ENCODE measurements at regions not wholly inside any gene's neighbourhood (a gene's known extent, or its start where the extent isn't known, plus 50 kb on each side); places are given as distances from the start of the nearest gene placed in this dataset.

DNA sequence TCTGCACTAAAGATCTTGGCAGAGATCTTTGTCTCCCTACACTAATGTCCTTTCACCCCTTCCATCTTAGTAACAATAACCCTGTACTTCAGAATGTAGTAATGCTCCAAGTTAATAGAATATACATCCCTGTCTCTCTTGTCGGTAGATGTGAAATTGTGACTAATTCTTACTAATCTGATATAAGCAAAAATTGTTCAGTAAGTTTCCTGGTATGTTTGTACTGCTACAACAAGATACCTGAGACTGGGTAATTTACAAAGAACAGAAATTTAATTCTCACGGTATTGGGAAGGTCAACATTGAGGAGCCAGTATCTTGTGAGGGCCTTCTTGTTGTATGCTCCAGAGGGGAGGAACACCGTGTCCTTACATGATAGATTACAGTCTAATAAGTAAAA is 1686.6 kb upstream of the CDH9 start:
- ChIA-PET CTCF (no interaction called here), POLR2A (ENCODE audit: low non-redundant PET) (no interaction called here)
- DNase-seq (ENCODE audit: low spot score), result no peak
- TF ChIP-seq, protein P1, sequence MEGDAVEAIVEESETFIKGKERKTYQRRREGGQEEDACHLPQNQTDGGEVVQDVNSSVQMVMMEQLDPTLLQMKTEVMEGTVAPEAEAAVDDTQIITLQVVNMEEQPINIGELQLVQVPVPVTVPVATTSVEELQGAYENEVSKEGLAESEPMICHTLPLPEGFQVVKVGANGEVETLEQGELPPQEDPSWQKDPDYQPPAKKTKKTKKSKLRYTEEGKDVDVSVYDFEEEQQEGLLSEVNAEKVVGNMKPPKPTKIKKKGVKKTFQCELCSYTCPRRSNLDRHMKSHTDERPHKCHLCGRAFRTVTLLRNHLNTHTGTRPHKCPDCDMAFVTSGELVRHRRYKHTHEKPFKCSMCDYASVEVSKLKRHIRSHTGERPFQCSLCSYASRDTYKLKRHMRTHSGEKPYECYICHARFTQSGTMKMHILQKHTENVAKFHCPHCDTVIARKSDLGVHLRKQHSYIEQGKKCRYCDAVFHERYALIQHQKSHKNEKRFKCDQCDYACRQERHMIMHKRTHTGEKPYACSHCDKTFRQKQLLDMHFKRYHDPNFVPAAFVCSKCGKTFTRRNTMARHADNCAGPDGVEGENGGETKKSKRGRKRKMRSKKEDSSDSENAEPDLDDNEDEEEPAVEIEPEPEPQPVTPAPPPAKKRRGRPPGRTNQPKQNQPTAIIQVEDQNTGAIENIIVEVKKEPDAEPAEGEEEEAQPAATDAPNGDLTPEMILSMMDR (conservative IDR thresholded peaks at IDR 0.05; ENCODE audit: low read depth), result no peak
- no peak overlapping the region for H3K27ac ChIP-seq

DNA sequence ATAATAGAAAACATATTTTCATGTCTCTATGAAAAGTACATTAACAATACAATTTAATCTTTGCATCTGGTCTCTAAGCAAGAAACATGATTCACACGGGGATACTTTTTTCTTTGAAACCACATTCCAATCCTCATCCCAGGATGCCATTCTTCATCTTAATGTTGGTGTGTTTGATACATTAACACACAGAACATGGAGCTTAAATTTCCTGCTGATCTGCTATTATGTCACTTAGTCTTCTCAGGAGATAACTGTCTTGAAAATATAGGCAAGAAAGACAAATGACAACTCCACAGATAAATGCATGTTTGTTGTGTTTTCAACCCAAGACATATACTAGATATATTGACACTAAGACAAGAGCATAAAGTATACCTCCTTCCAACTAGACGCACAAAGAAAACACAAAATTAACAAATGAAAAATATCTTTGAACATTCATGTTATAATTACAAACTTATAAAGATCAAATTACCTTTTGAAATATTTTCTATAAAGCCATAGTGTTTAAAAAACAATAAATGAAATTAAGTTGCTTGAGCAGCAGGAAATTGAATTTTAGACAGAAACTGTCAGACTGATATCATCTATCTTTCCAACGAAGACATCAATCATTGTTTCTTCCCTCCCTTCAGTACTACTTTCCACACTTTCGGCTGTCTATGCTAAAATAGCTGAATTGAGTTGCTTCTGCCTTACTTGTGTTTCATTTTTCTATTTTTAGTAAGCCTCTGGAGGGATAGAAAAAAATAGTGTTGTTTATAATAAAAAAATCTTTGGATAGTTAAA is 1676.7 kb upstream of the CDH9 start:
- TF ChIP-seq, protein P1 (conservative IDR thresholded peaks at IDR 0.05; ENCODE audit: low read depth), result no peak
- ChIA-PET POLR2A (ENCODE audit: low non-redundant PET) (no interaction called here), CTCF (no interaction called here)
- H3K27ac ChIP-seq, result no peak overlapping the region
- no peak for DNase-seq (ENCODE audit: low spot score)

DNA sequence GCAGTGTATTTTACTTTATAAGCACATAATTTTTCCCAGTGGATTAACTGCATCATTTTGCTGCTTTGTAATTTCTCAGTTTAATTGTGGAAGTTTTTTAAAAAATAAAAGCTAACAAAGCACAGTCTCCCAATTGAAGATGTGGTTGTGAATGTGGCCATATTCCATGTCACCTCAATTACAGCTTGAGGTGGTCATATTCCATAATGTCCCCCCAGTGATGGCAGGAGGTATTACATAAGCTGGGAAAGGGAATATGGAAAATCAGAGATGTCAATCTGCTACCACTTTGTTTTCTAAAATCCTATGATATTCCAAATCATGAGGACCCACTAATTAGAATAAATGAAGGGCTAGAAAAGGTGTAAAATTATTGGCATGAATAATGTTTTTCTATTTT is 1672.0 kb upstream of the CDH9 start:
- DNase-seq (ENCODE audit: low spot score), result peak; percentile 6
- TF ChIP-seq, protein P1 (conservative IDR thresholded peaks at IDR 0.05; ENCODE audit: low read depth), result 0 out of 2 replicates have a peak, but pooled peaks have one; percentile 10
- ChIA-PET CTCF (no interaction called here), POLR2A (ENCODE audit: low non-redundant PET) (no interaction called here)
- H3K27ac ChIP-seq, result no peak overlapping the region

DNA sequence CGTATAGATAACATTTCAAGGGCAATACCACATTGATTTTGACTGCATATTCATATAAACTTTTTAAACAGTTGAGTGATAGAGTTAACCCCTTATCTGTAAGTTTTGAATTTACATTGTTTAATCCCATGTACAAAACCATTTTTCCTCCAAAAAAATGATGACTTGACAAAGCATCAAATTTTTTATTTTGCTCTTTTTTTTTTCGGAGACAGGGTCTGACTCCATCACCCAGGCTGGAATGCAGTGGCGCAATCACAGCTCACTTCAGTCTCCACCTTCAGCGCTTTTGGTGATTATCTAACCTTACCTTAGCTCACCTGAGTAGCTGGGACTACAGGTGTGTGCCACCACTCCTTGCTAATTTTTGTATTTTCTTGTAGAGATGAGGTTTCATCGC is 1670.1 kb upstream of the CDH9 start:
- no peak for DNase-seq (ENCODE audit: low spot score)
- H3K27ac ChIP-seq, result no peak overlapping the region
- TF ChIP-seq, protein P1 (conservative IDR thresholded peaks at IDR 0.05; ENCODE audit: low read depth), result no peak
- CTCF ChIA-PET, result no interaction called here
- POLR2A ChIA-PET (ENCODE audit: low non-redundant PET), result no interaction called here

DNA sequence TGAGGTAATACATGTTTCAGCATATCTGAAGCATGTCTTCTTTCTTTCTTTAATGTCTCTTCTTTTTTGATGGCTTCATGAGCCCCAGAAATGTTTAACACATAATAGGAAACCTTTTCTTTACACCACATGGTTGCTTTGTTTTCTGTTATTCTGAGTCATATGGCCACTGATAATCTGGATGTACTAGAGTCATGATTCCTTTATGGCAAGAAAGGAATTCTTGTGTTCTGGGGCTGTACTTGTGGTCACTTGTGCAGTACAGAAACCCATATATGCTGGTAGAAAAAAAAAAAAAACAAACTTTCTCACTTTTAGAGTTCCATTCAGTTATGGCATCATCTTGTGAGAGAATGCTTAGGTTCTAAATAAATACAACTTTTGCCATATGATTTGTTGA is 1669.3 kb upstream of the CDH9 start:
- ChIA-PET CTCF (no interaction called here), POLR2A (ENCODE audit: low non-redundant PET) (no interaction called here)
- H3K27ac ChIP-seq, result no peak overlapping the region
- no peak for DNase-seq (ENCODE audit: low spot score)
- TF ChIP-seq, protein P1 (conservative IDR thresholded peaks at IDR 0.05; ENCODE audit: low read depth), result no peak

DNA sequence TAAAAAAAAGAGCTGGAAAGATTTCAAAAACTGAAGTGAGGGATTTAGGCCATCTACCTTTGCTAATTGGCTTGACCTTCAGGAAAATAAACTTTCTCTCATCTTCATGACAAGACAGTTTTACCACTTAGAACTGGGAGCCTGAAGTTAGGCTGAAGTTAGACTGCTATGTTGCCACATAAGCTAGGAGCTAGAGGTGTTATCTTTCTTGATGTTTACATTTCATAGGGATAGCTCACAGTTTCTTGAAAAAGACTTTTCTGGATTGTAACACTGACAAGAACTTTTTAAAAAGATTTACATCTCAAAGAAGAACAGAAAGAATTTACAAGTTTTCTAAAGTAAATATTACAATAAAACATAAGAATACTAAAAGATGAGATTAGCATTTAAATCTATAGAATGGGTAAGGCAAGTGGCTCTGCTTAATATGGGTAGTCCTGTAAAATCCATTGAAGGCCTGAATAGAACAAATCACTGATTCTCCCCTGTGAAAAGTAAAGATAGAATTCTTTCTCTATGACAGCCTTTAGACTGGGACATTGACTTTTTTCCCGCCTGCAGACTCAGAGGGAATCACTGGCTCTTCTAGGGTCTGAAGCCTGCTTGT is 1665.4 kb upstream of the CDH9 start:
- TF ChIP-seq, protein P1 (conservative IDR thresholded peaks at IDR 0.05; ENCODE audit: low read depth), result no peak
- DNase-seq (ENCODE audit: low spot score), result no peak
- ChIA-PET POLR2A (ENCODE audit: low non-redundant PET) (no interaction called here), CTCF (interaction anchor here (0.6 to 0.8 kb wide), 2 partner anchors 14 to 148 kb away, joined by 3 to 5 read pairs; no protein-coding TSS in a partner anchor)
- H3K27ac ChIP-seq, result no peak overlapping the region
